ENCODE measurements at regions not wholly inside any gene's neighbourhood (a gene's known extent, or its start where the extent isn't known, plus 50 kb on each side); places are given as distances from the start of the nearest gene placed in this dataset.

DNA sequence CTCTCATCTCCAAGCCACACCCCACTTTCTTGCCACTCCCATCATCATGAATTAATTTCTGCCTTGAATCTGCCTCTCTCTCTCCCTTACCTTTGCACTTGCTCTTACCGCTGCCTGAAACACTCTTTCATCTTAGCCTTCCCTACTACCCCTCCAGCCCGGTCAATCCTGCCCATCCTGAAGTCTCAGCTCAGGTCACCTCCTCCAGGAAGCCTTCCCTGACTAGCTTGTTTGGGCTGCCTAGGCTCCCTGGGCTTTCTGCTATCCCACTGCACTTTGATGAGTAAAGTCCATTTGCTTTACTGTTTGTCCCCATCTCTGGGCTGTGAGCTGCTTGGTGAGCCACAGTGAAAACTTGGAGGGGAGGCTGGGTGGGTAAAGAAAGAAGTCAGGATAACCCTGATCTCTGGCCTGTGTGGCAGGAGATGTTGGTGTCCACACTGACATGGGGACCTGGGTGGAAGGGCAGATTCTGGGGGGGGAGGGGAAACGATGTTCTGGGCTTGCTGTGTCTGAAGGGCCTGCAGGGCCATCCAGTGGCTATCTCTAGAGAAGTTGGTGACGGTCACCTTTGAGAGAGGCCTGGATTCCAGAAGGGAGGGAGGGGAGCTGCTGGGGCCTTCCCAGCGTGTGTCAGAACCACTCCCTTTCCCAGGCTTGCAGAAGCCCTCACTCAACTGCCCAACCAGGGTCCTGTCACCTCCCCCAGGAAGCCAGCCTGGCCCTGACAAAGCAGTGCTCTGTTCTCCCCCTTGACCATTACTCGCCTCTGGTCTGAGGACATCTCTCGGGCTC lies 75.0 kb upstream of the DAB2IP start:
- no peak for DNase-seq
- no peaks in the 10 kb centered on the region for H3K9me3 ChIP-seq
- H3K4me3 ChIP-seq: no peak overlapping the region
- no peak overlapping the region for H3K27ac ChIP-seq
- H3K27me3 ChIP-seq: no peaks in the 10 kb centered on the region
- no peaks in the 10 kb centered on the region for H3K36me3 ChIP-seq
- intact Hi-C loops (cut with DNase I; ENCODE audit: low total_unique reads): no loop called here
- no peaks in the 10 kb centered on the region for H3K4me1 ChIP-seq
- no peak for TF ChIP-seq POLR2A (IDR thresholded peaks at IDR 0.05)
- TF ChIP-seq, protein P1, sequence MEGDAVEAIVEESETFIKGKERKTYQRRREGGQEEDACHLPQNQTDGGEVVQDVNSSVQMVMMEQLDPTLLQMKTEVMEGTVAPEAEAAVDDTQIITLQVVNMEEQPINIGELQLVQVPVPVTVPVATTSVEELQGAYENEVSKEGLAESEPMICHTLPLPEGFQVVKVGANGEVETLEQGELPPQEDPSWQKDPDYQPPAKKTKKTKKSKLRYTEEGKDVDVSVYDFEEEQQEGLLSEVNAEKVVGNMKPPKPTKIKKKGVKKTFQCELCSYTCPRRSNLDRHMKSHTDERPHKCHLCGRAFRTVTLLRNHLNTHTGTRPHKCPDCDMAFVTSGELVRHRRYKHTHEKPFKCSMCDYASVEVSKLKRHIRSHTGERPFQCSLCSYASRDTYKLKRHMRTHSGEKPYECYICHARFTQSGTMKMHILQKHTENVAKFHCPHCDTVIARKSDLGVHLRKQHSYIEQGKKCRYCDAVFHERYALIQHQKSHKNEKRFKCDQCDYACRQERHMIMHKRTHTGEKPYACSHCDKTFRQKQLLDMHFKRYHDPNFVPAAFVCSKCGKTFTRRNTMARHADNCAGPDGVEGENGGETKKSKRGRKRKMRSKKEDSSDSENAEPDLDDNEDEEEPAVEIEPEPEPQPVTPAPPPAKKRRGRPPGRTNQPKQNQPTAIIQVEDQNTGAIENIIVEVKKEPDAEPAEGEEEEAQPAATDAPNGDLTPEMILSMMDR (IDR thresholded peaks at IDR 0.05): no peak

DNA sequence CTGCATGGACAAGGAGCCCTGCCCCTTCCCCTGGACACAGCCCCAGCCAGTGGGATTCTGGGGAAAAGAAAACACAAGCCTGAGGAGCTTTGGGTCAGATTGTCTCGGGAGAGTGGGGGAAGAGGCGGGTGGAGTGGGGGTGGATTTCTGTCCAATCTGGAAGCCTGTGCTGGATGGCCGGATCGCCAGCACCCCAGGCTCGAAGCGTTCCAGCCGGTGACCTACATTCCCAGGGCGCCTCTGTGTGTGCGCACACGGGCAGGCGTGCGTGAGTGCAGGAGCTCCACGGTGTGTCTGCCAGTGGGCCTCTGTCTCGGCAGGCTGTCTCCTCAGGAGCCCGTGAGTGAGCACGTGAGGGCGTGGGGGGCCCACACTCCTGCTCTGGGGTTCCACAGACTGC lies 74.3 kb upstream of the DAB2IP start:
- no peak overlapping the region for H3K4me3 ChIP-seq
- intact Hi-C loops (cut with DNase I; ENCODE audit: low total_unique reads): no loop called here
- peak in 1 of 2 donors; percentile 52 for DNase-seq
- TF ChIP-seq, protein P1 (IDR thresholded peaks at IDR 0.05): no peak
- no peak for TF ChIP-seq POLR2A (IDR thresholded peaks at IDR 0.05)
- no peaks in the 10 kb centered on the region for H3K36me3 ChIP-seq
- H3K9me3 ChIP-seq: no peaks in the 10 kb centered on the region
- H3K4me1 ChIP-seq: no peaks in the 10 kb centered on the region
- no peaks in the 10 kb centered on the region for H3K27me3 ChIP-seq
- no peak overlapping the region for H3K27ac ChIP-seq

DNA sequence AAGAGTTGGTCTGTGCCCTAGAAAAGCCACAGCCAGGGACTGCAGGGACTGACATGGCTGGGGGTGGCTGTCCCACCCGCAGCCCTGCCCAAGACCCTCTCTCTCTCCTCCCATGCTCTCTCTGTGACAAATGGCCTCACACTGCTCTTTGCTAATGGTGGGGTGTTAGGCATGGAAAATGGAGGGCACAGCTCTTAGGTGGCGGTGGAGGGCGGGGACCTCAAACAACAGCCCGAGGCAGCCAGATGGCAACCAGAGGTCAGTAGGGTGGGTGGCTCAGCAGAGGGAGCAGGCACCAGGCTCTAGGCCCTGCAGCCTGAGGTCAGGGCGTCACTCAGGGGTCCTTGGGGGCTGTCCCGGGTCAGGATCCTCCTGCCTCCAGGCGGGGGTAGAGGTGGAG lies 73.9 kb upstream of the DAB2IP start:
- Histone ChIP-seq H3K27me3 (no peaks in the 10 kb centered on the region), H3K4me1 (no peaks in the 10 kb centered on the region), H3K4me3 (no peak overlapping the region), H3K27ac (no peak overlapping the region), H3K36me3 (no peaks in the 10 kb centered on the region), H3K9me3 (no peaks in the 10 kb centered on the region)
- no peak for TF ChIP-seq POLR2A (IDR thresholded peaks at IDR 0.05)
- TF ChIP-seq, protein P1 (IDR thresholded peaks at IDR 0.05): no peak
- intact Hi-C loops (cut with DNase I; ENCODE audit: low total_unique reads): no loop called here
- DNase-seq: no peak

DNA sequence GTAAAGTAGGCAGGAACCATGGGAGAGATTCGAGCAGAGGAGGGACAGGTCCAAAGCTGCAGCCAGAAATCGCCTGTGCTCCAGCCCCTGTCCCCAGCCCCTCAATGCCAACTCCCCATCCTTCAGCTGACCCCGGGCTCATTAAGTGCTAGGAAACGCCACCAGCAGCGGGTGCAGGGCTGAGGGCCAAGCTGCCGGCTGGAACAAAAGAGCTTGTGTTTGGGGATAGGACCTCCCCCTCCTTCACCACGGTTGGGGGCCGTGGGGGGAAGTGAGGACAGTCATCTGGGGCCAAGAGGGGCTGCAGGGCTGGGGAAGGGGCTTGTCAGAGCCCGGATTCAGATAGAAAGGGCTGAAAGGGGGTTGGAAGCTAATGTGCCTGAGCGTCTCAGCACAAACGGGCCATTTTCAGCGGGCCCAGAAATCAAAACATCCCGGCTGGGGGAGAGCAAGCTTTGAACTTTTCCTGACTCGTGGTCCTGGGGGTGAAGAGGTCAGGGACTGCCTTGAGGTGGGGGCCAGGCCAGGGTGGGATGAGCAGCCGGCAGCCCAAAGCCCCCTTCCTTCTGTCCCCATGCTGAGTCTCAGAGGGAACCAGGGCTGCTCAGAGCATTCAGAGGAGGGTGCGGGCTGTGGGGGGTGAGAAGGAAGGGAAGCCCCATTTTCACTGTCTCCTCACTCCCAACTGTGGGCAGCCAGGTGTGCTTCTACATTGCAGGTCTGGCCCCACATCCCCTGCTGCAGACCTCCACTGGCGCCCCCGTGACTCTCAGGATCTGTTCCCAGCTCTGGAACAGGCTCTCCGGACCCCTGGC lies 69.4 kb upstream of the DAB2IP start:
- H3K27me3 ChIP-seq: no peaks in the 10 kb centered on the region
- intact Hi-C loops (cut with DNase I; ENCODE audit: low total_unique reads): no loop called here
- no peak for DNase-seq
- no peaks in the 10 kb centered on the region for H3K9me3 ChIP-seq
- H3K27ac ChIP-seq: no peak overlapping the region
- no peaks in the 10 kb centered on the region for H3K4me1 ChIP-seq
- no peak overlapping the region for H3K4me3 ChIP-seq
- no peaks in the 10 kb centered on the region for H3K36me3 ChIP-seq
- TF ChIP-seq POLR2A (IDR thresholded peaks at IDR 0.05): no peak
- TF ChIP-seq, protein P1 (IDR thresholded peaks at IDR 0.05): no peak

DNA sequence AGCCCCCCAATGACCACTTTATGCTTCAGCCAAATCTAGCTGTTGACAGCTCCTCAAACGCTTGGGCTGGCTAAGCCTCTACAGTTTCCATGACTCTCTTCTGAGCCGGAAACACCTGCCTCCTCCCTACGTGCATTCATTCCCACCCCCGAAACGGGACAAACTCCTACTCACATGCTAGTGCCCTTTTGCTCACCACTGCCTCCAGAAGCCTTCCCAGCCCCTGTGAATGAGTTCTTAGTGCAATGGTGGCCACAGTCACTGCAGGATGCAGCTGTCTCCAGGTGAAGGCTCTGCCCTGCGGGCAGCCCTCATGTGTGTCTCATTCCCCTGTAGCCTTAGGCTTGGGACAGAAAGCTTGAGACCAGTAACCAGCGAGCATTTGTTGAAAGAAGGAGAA lies 68.8 kb upstream of the DAB2IP start:
- H3K4me1 ChIP-seq: no peaks in the 10 kb centered on the region
- H3K4me3 ChIP-seq: no peak overlapping the region
- TF ChIP-seq POLR2A (IDR thresholded peaks at IDR 0.05): no peak
- TF ChIP-seq, protein P1 (IDR thresholded peaks at IDR 0.05): no peak
- no peaks in the 10 kb centered on the region for H3K36me3 ChIP-seq
- H3K27me3 ChIP-seq: no peaks in the 10 kb centered on the region
- DNase-seq: no peak
- intact Hi-C loops (cut with DNase I; ENCODE audit: low total_unique reads): no loop called here
- H3K9me3 ChIP-seq: no peaks in the 10 kb centered on the region
- H3K27ac ChIP-seq: no peak overlapping the region

Measured in uterus (tissue), 3 donors.